GM18858 (cell line): ENCODE measurements at regions not wholly inside any gene's neighbourhood (a gene's known extent, or its start where the extent isn't known, plus 50 kb on each side); places are given as distances from the start of the nearest gene placed in this dataset.

ENCODE experiments used
- ATAC-seq: cut with Tn5 transposase; IDR thresholded peaks from one replicate; pipeline ENCODE4 v1.9.1; 2021; ENCODE audit not compliant: unreplicated experiment

DNA sequence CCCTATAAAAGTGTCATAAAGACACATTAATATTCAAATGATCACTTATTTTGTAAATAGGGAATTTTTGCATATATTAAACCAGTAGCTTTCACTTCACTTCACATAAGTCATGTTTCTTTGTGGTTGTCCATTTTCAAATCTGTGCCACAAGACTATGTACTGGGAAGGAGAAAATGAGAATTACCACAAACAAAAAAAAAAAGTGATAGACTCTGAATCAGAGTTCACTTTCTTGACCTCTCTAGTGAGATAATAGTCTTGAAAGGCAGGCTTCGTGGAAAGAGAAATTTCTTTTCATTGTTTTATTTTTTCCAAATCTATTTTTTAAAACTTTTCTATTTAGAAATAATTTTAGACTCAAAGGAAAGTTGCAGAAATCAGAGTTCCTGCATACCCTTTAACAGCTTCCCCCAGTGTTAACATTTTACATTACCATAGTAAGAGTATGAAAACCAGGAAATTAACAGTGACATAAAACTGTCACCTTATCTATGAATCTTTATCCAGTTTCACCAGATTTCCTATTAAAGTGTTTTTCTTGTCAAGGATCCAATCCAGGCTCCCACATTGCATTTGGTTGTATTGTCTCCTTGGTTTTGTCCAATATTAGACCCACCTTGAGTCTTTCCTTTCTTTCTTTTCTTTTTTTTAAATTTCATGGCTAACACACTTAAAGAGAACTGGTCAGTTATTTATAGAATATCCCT is 215.4 kb upstream of the PGRMC2 start:
- no peak for ATAC-seq

DNA sequence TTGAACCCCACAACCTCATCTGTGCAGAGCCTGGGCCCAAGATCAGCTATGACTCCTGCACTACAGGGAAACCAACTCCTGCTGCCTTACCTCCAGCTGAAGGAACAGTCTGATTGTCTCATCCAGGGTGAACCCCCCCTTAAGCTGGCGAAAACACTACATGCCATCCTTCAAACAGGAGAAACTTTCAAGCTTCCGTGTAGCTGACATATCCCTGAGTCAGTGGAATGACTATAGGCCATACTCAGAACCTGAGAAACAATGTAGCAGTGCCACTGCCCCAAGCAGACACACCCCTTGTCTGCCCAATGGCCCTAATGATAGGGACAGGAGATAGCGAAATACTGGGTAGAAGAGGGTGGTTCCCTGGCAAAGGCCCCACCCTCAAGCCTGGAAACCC is 213.6 kb upstream of the PGRMC2 start:
- ATAC-seq: no peak

DNA sequence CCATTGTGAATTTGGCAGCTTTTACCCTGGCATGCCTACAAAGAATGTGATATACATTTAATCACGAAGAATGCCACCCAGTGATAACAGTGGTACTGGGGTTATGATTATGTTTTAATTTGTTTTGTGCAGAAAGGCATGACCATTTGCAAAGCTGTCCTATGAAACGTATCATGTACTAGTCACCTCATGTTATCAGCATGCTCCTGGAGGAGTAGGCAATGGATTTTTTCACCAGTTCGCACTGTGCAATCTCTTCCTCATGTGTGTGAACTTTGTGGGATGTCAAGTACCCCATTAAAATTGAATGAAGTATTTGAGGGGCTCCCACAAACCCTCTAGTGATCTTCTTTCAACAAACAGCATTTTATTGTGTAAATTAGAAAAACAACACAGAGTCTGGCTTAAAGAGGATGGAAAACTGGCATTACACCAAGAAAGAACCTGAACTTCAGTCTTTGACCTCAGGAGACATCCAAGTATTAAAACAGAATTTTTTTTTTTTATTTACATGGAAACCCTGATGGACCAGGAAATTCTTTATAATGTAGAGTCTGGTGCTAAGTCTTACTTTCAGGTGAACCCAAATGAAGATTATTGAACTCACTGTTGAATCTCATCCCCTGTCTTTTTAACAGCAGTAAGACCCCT is 200.6 kb upstream of the PGRMC2 start:
- no peak for ATAC-seq

DNA sequence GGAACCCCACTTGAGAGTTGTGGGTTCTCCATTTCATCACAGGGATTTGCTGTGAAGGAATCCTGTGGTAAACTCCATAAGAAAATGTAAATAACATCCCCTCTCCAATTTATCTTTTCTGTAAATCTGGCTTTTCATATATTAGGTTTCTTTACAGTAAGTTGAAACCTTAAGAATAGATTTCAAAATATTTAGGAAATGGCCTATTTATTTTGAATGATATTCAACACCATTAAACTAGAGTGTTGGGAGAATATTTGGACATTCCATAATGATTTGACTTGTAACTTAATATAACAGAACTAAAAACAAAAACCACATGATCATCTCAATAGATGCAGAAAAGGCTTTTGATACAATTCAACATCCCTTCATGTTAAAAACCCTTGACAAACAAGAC is 197.3 kb upstream of the PGRMC2 start:
- no peak for ATAC-seq

DNA sequence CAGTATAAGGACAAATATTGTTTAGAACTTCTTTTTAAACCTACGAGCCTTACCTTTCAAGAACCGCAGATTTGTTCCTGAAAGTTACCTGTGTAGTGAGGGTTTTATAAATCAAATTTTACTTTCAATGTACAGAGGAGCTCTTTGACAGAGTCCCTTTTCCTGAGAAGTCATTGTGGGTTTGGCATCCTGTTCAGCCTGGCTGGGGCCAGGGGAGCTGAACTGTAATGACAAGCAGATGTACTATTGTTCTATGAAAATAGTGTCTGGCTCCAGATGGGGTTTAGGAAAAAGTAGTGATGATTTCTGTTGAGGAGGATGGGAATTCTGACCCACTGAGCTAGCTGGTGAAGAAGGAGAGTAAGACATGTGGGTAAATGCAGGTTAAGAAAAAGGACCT is 196.2 kb upstream of the PGRMC2 start:
- no peak for ATAC-seq

DNA sequence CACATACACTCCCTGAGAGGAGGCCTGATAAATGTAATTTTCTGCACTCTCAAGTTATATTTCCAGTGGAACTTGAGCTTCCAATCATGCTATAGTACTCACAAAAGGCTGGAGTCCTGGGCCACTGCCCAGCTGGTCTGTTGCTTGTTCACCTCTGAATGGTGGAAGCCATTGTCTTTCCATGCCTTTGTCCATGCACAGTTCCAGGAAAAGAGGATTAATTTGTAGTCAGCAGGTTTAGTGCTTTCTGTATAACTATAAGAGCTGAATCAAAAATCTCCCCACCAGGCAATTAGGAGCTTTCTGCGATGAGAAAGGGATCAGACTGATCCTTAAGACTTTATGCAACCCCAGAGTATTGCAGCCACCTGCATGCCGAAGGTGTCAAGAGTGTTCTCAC is 195.4 kb upstream of the PGRMC2 start:
- ATAC-seq: no peak

DNA sequence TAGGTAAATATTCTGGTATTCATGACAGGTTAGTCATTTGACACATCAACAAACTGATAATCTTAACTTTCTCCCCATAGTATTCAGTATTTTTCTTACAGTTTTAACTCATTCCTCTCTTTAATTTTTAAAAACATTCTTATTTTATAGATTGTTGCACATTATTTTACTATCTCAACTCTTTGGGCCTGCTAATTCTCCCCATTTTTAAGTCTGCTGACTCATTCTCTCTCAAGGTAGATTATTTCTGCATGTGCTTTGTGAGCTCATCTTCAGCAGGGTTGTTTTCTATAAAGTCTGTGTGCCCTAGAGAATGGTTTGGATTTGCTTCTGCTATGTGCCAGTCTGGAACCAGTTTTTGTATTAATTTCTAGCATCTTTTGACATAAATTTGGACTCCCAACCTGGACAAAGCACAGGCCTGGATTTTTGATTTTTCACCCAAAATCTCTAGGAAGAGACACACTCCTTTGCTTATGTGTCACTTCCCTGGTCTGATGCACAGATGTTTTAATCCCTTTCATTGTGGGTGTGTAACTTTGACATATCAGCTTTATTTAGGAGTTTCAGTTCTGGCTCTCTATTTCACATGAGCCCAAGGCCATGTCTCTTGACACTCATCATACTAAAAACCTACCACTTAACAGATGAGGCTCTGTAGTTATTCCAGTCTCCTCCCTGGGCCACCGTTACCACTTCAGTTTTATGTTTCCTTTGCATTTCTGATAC is 194.3 kb upstream of the PGRMC2 start:
- ATAC-seq: no peak

DNA sequence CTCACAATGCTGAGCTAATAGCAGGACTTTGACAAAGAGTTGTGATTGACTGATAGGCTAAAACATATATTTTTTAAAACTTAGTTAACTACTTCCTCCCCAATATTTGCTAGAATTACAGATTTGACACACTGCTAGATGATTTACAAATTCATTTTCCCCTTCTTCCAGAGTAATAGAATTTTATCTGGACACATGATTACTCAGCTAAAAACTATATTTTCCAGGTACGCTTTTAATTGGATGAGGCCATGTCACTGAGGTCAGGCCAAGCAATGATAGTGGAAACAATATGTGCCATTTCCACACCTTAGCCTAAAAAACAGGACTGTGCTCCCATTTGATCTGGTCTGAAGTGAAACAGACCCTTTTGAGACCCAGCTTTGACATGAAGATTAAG is 193.3 kb upstream of the PGRMC2 start:
- ATAC-seq: no peak

DNA sequence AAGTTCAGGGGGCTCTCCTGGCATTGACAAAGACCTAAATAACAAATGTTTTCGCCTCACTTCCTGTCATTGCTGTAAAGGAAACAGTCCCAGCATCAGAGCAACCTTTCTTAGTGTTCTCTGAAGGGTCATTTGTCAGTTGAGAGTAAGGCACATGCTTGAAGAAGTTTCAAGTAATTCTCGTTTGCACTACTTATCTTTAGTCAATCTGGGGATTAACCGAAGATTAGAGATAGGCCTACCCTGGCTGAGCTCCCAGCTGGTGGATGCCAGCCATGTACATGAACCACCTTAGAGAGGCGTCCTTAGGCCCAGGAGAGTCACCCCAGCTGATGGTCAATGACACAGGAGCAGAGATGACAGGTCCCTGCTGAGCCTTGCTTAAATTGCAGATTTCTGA is 189.9 kb upstream of the PGRMC2 start:
- ATAC-seq: no peak

DNA sequence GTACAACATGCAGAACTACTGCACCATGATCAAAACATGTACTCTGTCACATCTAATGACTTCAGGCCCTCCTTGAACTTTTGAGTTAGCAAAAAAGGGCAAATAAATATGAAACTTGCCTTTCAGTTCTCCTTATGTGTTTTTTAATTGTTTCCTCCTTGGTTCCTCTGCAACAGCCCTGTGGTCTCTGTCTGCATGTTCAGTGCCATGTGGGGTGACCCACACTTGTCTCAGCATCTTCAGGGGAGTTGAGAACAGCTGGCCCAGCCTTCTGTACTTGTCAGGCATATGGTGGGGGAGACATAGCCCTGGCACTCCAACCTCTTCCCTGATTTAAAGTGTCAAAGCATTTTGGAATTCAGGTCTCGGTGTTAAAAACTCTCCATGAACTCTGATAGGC is 188.0 kb upstream of the PGRMC2 start:
- ATAC-seq: no peak

DNA sequence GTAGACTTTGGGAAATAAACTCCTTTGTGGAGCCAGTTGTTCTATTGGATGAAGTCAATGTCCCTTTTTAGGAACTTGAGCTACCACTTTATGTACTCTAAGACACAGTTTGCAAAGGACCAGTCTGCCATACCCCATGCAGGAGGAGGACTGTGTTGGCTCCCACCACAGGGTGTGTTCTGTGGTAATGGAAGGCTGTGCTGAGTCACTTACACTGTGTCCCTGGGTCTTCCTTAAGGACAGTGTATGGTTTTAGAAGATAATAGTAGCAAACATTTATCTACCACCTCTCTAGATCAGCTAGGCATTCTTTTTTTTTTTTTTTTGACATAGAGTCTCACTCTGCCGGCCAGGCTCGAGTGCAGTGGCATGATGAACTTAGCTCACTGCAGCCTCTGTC is 184.0 kb upstream of the PGRMC2 start:
- ATAC-seq: no peak

DNA sequence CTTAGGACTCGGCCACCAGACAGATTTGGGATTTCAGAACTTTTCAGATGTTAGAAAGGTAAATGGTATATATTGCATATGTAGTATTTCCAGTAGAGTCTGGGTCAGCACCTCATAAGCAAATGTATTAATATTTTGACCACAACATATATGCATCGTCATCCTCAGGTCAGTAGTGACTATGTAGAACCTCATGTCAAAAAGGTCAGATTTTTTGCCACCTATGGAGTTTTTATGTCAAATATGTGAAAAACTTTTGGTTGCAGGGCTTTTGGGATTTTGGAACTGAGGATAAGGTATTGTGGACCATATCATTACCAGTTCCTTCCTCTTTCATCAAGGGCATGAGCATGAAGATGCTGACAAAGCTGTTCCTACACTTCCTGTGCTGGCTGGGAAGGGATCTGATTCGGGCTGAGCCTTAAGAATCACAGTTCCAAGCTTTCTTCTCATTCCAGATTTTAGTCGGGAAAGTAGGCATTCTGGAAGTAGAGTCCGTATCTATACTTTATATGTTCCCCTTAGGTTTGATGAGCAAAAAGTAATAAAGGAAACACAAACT is 183.0 kb upstream of the PGRMC2 start:
- ATAC-seq: no peak

DNA sequence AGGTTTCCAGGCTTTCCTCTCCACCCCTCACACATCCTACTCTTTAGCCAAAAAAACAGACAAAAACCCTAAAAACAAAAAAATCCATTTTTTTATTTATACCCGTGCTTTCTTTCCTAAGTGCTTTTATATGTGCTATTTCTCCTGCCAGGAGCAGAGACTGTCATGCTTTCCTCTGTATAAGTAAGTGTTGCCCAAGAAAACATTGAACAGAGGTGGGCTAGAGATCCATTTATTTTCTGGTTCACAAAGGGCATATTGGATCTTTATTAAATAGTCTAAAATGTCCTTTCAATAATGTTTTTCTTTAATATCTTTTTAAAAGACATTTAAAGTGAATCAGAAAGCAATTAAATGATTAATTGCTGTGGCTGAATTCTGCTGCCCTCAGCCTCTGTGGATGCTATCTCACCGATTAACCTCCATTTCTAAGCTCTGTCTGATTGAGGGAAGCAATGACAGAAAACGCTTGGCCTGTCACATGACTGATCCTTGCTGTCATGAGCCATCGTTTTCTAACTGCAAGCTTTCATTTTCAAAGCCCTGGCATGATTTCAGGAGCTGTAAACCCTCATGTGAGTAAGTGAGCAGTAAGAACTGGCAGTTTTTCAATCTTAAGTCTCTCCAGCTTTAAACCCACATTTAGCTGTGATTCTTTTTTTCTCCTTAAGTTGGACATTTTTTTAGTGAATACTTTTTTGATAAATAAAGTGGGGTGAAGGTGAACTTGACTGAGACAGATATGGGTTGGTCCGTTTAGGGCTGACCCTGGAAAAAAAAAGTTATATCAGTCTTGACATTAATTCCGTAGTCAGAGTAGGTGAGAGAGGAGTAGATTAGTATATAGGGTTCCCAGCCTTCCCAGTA is 180.7 kb upstream of the PGRMC2 start:
- ATAC-seq: no peak

DNA sequence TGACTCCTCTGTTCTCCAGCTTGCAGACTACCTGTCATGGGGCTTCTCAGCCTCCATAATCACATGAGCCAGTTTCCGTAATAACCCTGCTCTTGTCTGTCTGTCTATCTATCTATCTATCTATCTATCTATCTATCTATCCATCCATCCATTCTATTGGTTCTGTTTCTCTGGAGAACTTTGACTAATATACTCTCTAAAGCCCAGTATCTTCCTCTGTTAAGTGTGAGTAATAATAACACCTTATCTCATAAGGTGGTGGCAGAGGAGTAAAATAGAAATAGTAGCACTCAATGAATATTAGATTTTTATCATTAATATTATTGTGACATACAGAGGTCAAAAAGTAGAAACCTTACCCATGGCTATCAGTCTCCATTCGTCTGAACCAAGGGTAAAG is 177.9 kb upstream of the PGRMC2 start:
- no peak for ATAC-seq

DNA sequence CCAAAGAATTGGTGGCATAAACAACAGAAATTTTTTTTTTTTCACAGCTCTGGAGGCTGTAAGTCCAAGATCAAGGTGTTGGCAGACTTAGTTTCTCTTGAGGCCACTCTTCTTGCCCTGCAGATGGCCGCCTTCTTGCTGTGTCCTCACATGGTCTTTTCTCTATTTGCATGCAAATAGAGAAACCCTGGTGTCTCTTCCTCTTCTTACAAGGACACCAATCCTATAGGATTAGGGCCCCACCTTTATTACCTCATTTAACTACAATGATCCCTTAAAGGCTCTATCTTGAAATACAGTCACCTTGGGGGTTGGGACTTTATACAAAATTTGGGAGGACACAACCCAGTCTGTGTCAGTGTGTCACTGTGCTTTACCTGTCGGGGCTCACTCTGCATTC is 175.4 kb upstream of the PGRMC2 start:
- ATAC-seq: no peak

DNA sequence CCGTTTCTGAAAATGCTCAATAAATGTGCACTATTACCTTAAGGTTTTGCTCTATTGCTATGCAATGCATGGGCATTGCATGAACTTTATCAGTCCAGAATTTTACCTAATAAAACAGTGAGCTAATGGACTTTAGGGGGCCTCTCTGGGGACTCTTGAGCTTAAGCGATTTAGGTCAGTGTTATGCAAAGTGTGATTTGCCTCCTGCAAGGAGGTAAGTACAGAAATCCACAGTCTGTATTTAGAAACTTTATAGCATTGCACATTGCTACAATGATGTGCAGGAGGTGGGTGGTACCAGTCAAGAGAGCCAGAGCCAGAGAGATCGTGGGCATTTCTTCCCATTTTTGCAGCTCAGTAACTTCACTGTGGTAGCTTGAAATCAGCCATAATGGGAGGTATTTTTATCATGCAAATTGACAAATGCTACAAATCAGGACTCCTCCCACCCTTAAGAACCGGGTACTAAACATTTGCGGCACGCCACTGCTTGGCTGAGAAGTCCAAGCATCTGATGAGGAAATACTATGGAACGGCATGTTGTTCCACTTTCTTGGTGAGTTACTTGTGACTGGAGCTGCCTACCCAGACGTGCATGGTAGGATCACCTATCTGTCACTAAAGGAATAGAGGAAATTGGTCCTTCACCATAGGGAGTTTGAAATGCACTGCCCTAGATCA is 174.6 kb upstream of the PGRMC2 start:
- ATAC-seq: no peak

DNA sequence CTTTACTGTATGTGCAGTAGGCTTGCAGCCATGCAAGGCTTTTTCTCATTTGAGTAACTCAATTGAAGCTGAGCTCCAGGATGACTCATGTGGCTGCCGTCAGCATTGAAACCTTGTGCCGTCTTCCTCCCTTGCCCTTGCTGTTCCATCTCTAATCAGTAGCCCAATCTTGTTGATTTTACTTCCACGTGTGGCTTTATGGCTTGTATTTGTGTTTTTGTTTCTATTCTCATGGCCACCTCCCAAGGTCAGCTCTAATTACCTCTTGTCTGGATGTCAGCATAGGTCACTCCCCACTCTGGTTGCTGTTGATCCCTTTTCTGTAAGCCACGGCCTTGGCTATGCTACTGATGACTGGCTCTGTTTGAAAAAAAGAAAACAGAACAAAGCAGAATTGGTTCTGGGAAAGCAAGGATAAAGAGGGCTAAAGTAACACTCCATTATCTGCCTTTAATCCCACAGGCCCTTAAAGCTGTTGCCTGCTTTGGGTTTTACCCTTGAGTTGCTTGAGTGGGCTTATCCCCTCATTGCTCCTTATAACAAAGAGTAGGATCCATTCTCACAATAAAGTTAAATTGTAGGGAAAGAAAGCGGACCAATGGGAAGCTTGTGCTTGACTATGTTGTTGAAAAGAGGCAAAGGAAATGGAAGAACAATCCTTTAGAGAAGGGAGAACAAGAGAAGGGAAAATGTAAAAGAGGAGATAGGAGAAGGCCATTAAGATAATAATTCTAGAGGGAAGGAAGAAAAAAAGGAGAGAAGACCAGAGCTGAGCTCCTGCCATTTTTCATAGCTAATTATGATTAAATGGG is 173.9 kb upstream of the PGRMC2 start:
- peak; percentile 84 for ATAC-seq

DNA sequence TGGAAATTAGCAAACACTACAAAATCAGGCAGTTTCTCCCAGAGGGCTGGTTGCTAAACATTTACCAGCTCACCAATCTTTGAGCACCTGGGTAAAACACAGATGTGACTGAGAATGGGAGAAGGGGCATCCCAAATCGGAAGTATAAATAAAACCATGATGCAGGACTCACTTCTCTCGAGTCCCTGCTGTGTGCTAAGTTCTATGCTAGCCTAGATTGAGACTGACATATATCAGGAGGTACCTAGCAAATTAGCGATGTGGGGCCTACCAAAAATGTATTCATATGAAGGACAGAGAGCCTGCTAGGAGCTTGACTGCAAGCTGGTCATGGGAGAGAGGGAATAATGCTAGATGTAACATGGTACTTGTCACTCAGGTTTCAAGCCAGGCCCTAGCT is 171.9 kb upstream of the PGRMC2 start:
- ATAC-seq: no peak

DNA sequence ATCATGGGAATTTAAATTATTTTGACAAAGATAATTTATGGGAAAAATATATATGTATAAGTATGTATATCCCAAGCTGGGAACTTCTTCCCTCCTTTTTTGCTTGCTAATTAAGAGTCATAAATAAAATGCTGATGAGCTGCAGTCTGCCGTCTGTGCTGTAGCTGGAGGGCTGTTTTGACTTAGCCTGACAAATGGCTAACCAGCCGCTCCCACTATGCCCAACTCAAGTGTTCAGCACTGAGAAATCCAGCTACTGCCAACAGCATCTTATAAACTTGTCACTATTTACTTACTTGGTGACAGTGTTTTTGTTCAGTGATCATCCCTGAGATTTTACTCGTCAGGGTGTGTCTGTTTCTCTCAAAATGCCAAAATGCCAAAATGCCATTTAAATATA is 171.2 kb upstream of the PGRMC2 start:
- ATAC-seq: no peak

DNA sequence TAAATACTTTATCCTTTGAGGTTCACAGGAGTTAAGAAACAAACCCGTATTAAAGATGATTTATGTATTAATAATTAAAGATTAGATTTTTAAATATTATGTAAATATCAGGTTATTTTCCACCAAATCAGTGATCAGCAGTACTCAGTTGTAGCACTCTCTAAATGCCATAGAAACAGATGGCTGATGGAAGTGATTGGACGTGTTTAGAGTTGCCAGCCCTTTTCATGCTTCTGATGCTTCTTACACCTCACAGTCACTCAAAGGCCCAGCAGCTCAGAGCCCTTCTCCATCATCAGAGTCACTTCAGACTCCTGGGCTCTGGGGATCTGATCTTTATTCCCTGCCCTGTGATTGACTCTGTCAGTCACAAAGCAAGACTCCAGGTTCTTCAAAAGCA is 170.1 kb upstream of the PGRMC2 start:
- ATAC-seq: no peak
